NCI-H69 (cell line): ENCODE measurements at regions not wholly inside any gene's neighbourhood (a gene's known extent, or its start where the extent isn't known, plus 50 kb on each side); places are given as distances from the start of the nearest gene placed in this dataset.
"Not testable (repeated sequence)": the region's sequence is repeated elsewhere in the genome, so short reads cannot be mapped to it uniquely, and the experiment has no call there.

Source experiments
- DNase-seq: peaks from one replicate; lab custom pipeline; 2025; lab: John Stamatoyannopoulos, UW

- no peak for DNase-seq
Measured at GRCh38 chr2:82968358-82968757, 1490.7 kb downstream of the SUCLG1 start.

GRCh38 chr2:82964341-82964740 is 1494.7 kb downstream of the SUCLG1 start:
- no peak for DNase-seq

GRCh38 chr2:82959727-82960126 is 1499.4 kb downstream of the SUCLG1 start:
- DNase-seq = no peak

GRCh38 chr2:82954868-82955267 is 1504.2 kb downstream of the SUCLG1 start:
- no peak for DNase-seq

GRCh38 chr2:82939211-82939610 is 1519.9 kb downstream of the SUCLG1 start:
- DNase-seq = no peak

GRCh38 chr2:82938321-82938845 is 1520.7 kb downstream of the SUCLG1 start:
- not testable (repeated sequence) for DNase-seq

- no peak for DNase-seq
Measured at GRCh38 chr2:82913566-82913965, 1545.5 kb downstream of the SUCLG1 start.

- DNase-seq = no peak
Measured at GRCh38 chr2:82896117-82896516, 1563.0 kb downstream of the SUCLG1 start.

GRCh38 chr2:82893190-82893589 is 1565.9 kb downstream of the SUCLG1 start:
- DNase-seq = no peak

GRCh38 chr2:82879803-82880202 is 1579.3 kb downstream of the SUCLG1 start:
- DNase-seq = no peak

- DNase-seq = no peak
Measured at GRCh38 chr2:82875858-82876257, 1583.2 kb downstream of the SUCLG1 start.

- DNase-seq = no peak
Measured at GRCh38 chr2:82857967-82858366, 1601.1 kb downstream of the SUCLG1 start.

- DNase-seq = no peak
Measured at GRCh38 chr2:82853299-82853698, 1605.8 kb downstream of the SUCLG1 start.

- no peak for DNase-seq
Measured at GRCh38 chr2:82852787-82853186, 1606.3 kb downstream of the SUCLG1 start.

- DNase-seq = no peak
Measured at GRCh38 chr2:82848285-82848684, 1610.8 kb downstream of the SUCLG1 start.

GRCh38 chr2:82839036-82839435 is 1620.0 kb downstream of the SUCLG1 start:
- no peak for DNase-seq

GRCh38 chr2:82837588-82838304 is 1621.3 kb downstream of the SUCLG1 start:
- DNase-seq = no peak

- no peak for DNase-seq
Measured at GRCh38 chr2:82834893-82835292, 1624.2 kb downstream of the SUCLG1 start.

- DNase-seq = no peak
Measured at GRCh38 chr2:82827426-82827825, 1631.7 kb downstream of the SUCLG1 start.

GRCh38 chr2:82826437-82826836 is 1632.6 kb downstream of the SUCLG1 start:
- no peak for DNase-seq

- no peak for DNase-seq
Measured at GRCh38 chr2:82825410-82826090, 1633.5 kb downstream of the SUCLG1 start.

GRCh38 chr2:82823892-82824291 is 1635.2 kb downstream of the SUCLG1 start:
- DNase-seq = no peak

GRCh38 chr2:82819951-82820350 is 1639.1 kb downstream of the SUCLG1 start:
- DNase-seq = no peak
